ENCODE measurements at regions not wholly inside any gene's neighbourhood (a gene's known extent, or its start where the extent isn't known, plus 50 kb on each side); places are given as distances from the start of the nearest gene placed in this dataset.

GRCh38 chr1:168419736-168420135, 124.1 kb downstream of the XCL2 start:
- TF ChIP-seq USF2 (IDR thresholded peaks at IDR 0.05) (no peak), ELK1 (IDR thresholded peaks at IDR 0.05; ENCODE audit: low read depth, low read length) (no peak), TP53 (CRISPR knock-in tag; IDR thresholded peaks at IDR 0.05) (no peak), HDAC2 (IDR thresholded peaks at IDR 0.05) (no peak), SMC3 (IDR thresholded peaks at IDR 0.05) (no peak), ZFP36 (IDR thresholded peaks at IDR 0.05; ENCODE audit: borderline replicate concordance, partially characterized antibody) (no peak)
- TF ChIP-seq, protein P1, sequence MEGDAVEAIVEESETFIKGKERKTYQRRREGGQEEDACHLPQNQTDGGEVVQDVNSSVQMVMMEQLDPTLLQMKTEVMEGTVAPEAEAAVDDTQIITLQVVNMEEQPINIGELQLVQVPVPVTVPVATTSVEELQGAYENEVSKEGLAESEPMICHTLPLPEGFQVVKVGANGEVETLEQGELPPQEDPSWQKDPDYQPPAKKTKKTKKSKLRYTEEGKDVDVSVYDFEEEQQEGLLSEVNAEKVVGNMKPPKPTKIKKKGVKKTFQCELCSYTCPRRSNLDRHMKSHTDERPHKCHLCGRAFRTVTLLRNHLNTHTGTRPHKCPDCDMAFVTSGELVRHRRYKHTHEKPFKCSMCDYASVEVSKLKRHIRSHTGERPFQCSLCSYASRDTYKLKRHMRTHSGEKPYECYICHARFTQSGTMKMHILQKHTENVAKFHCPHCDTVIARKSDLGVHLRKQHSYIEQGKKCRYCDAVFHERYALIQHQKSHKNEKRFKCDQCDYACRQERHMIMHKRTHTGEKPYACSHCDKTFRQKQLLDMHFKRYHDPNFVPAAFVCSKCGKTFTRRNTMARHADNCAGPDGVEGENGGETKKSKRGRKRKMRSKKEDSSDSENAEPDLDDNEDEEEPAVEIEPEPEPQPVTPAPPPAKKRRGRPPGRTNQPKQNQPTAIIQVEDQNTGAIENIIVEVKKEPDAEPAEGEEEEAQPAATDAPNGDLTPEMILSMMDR (IDR thresholded peaks at IDR 0.05): no peak
- TF ChIP-seq, protein P2, sequence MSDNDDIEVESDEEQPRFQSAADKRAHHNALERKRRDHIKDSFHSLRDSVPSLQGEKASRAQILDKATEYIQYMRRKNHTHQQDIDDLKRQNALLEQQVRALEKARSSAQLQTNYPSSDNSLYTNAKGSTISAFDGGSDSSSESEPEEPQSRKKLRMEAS (IDR thresholded peaks at IDR 0.05): no peak
